Upper lobe of left lung (tissue), 6 donors: ENCODE measurements at regions not wholly inside any gene's neighbourhood (a gene's known extent, or its start where the extent isn't known, plus 50 kb on each side); places are given as distances from the start of the nearest gene placed in this dataset.

ENCODE experiments used
- ATAC-seq, 2 donors: fragments of 200-7000 bp; cut with Tn5 transposase; one replicate each; pipeline ENCODE4 v1.9.1; 2022; ENCODE audit warnings: mild to moderate bottlenecking in 2 of 2, moderate library complexity in 2 of 2; ENCODE audit not compliant: low FRiP score in 2 of 2
- DNase-seq, 2 donors: peaks; one replicate each; pipeline ENCODE4 v3.0.0-alpha.2; 2019 to 2020
- H3K27ac ChIP-seq, 4 donors: fragments of 200-600 bp; sonication (generic); one replicate each; pipeline ENCODE4 v1.5.1; 2016 to 2019
- H3K27me3 ChIP-seq, 4 donors: fragments of 200-600 bp; sonication (generic); one replicate each; pipeline ENCODE4 v1.5.1; 2017 to 2019
- H3K36me3 ChIP-seq, 4 donors: fragments of 200-600 bp; sonication (generic); one replicate each; pipeline ENCODE4 v1.5.1; 2016 to 2019
- H3K4me1 ChIP-seq, 4 donors: fragments of 200-600 bp; sonication (generic); one replicate each; pipeline ENCODE4 v1.5.1; 2018 to 2019
- H3K4me3 ChIP-seq, 4 donors: fragments of 200-600 bp; sonication (generic); one replicate each; pipeline ENCODE4 v1.5.1; 2017 to 2019; ENCODE audit warnings: mild to moderate bottlenecking in 2 of 4, moderate library complexity in 1 of 4
- H3K9me3 ChIP-seq, 4 donors: fragments of 200-600 bp; sonication (generic); one replicate each; pipeline ENCODE4 v1.5.1; 2018 to 2019
- CTCF ChIP-seq, 6 experiments: fragments of 450-650 bp in 4 of 6; fragments of 200-600 bp in 2 of 6; sonication (generic) in 2 of 6; IDR thresholded peaks; one replicate each; pipeline ENCODE4 v1.5.1; 2016 to 2019; ENCODE audit warnings: antibody characterized with exemption in 6 of 6
- EP300 ChIP-seq, 4 donors: sonication (generic); formaldehyde crosslinking; IDR thresholded peaks; one replicate each; pipeline ENCODE4 v1.5.1; 2017; ENCODE audit warnings: antibody characterized with exemption in 4 of 4, control low read depth in 2 of 4
- POLR2A ChIP-seq, 4 donors: fragments of 450-650 bp; IDR thresholded peaks; one replicate each; pipeline ENCODE4 v1.5.1; 2016 to 2017; ENCODE audit warnings: antibody characterized with exemption in 4 of 4, mild to moderate bottlenecking in 2 of 4
- POLR2AphosphoS5 ChIP-seq, 2 donors: sonication (generic); formaldehyde crosslinking; IDR thresholded peaks; one replicate each; pipeline ENCODE4 v1.5.1; 2017; ENCODE audit warnings: antibody characterized with exemption in 2 of 2
- whole genome bisulfite sequencing, 2 donors: methylation state at CpG; one replicate each; pipeline ENCODE4 v1.1.5; 2017 to 2018; 5-methylcytosine and 5-hydroxymethylcytosine counted together
- donor health status: DM: no; HTN: no; CAD: no; lungs with moderate emphysema.
- donor health status: DM: no; HTN: yes; CAD: no; lungs with severe emphysema.

DNA sequence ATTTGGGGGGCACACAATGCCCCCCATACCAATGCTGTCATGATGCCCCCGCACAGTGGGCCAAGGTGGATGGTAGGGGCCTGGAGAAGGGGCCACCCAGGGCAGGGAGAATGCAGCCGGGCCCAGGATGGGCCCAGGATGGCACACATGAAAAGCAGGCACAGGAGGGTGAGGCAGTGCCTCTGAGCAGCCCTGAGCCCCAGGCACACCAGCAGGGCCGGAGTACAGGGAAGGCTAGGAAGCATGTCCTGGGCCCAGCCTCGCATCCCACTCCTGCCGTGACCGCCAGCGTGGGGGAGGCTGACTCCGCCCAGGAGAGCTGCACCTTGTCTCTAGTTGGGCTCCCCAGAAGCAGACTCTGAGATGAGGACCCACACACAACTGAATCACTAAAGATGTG lies 59.3 kb upstream of the TMEM72 start:
- DNase-seq: peak in 1 of 2 donors; percentile 58
- H3K4me1 ChIP-seq: no peaks in the 10 kb centered on the region
- H3K27ac ChIP-seq: no peak overlapping the region
- H3K4me3 ChIP-seq: no peak overlapping the region
- TF ChIP-seq POLR2A (IDR thresholded peaks at IDR 0.05) (no peak), EP300 (IDR thresholded peaks at IDR 0.05) (no peak)
- H3K36me3 ChIP-seq: no peaks in the 10 kb centered on the region
- ATAC-seq: no peak
- H3K9me3 ChIP-seq: no peaks in the 10 kb centered on the region
- 75 to 94% methylated on average over 4 to 8 of the region's 8 CpGs for WGBS, 2 donors
- H3K27me3 ChIP-seq: no peaks in the 10 kb centered on the region

GRCh38 chr10:44853148-44853734 lies 57.9 kb upstream of the TMEM72 start:
- Histone ChIP-seq H3K27me3 (no peaks in the 10 kb centered on the region), H3K27ac (no peak overlapping the region), H3K36me3 (no peaks in the 10 kb centered on the region), H3K4me3 (no peak overlapping the region), H3K4me1 (no peaks in the 10 kb centered on the region), H3K9me3 (no peaks in the 10 kb centered on the region)
- no peak for ATAC-seq
- TF ChIP-seq CTCF (IDR thresholded peaks at IDR 0.05) (no peak), EP300 (IDR thresholded peaks at IDR 0.05) (no peak), POLR2AphosphoS5 (IDR thresholded peaks at IDR 0.05) (no peak), POLR2A (IDR thresholded peaks at IDR 0.05) (no peak)
- 29 to 65% methylated on average over 1 of the region's 1 CpG for WGBS, 2 donors
- no peak for DNase-seq

GRCh38 chr10:44853796-44854195 lies 57.3 kb upstream of the TMEM72 start:
- no peaks in the 10 kb centered on the region for H3K36me3 ChIP-seq
- 76 to 84% methylated on average over 3 to 6 of the region's 6 CpGs for WGBS, 2 donors
- no peaks in the 10 kb centered on the region for H3K9me3 ChIP-seq
- no peaks in the 10 kb centered on the region for H3K4me1 ChIP-seq
- no peak for ATAC-seq
- TF ChIP-seq POLR2AphosphoS5 (IDR thresholded peaks at IDR 0.05): no peak
- no peak for TF ChIP-seq POLR2A (IDR thresholded peaks at IDR 0.05)
- no peak for TF ChIP-seq CTCF (IDR thresholded peaks at IDR 0.05)
- no peak for TF ChIP-seq EP300 (IDR thresholded peaks at IDR 0.05)
- H3K4me3 ChIP-seq: no peak overlapping the region
- H3K27me3 ChIP-seq: no peaks in the 10 kb centered on the region
- no peak overlapping the region for H3K27ac ChIP-seq
- DNase-seq: no peak

DNA sequence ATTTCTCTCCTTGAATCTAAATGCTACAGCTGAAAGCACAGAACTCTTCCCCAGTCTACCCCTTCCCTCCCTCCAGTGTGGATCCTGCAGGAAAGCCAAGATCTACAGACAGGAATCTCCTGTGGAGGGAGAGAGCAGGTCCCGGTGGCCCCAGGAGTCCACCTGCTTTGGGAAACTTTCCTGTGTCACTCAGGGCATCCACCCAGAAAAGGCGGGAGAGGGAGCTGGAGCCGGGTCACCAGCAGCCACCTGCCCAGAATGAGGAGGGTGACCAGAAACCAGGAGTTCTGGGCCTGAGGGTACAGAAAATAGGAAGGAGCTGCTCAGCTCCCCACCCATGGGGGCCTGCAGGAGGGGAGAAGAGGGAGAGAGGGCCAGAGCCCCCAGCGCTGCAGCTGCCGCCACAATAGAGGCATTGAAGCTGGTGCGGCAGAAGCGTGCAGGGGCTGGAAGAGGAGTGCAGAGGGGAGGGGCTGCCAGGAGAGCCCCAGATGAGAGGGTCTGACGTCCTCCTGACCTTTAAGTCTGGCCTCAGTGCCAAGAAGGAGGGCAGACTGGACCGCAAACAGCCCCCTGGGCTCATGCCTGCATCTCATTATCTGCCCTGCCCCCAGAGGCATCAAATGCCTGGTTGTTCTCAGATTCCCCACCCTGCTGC lies 56.3 kb upstream of the TMEM72 start:
- DNase-seq (no peak), ATAC-seq (no peak)
- Histone ChIP-seq H3K36me3 (no peaks in the 10 kb centered on the region), H3K9me3 (no peaks in the 10 kb centered on the region), H3K27ac (no peak overlapping the region), H3K27me3 (no peaks in the 10 kb centered on the region), H3K4me1 (no peaks in the 10 kb centered on the region), H3K4me3 (no peak overlapping the region)
- 76 to 79% methylated on average over 9 of the region's 9 CpGs for WGBS, 2 donors
- no peak for TF ChIP-seq POLR2A (IDR thresholded peaks at IDR 0.05)
- no peak for TF ChIP-seq CTCF (IDR thresholded peaks at IDR 0.05)
- no peak for TF ChIP-seq EP300 (IDR thresholded peaks at IDR 0.05)
- no peak for TF ChIP-seq POLR2AphosphoS5 (IDR thresholded peaks at IDR 0.05)

DNA sequence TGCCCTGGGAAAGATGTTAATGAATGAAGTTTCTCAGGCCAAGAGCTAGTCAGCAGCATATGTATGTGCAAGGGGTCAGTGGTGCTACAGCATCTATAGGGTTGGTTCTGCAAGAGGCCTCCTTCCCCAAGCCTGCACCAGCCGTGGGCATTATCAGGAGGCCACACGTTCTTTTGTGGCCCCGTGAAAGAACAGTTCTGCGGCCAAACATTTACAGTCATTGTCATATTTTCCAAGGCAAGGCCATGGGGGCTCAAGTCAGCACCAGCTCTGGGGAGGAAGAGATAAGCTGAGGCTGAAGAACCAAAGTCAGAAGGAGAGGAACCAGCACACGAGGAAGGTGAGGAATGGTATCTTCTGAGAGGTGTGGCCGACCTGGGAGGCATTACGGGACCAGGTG lies 54.4 kb upstream of the TMEM72 start:
- ATAC-seq (no peak), DNase-seq (no peak)
- Histone ChIP-seq H3K36me3 (no peaks in the 10 kb centered on the region), H3K4me1 (peaks cover 0 to 7% (median 0%) of the 10 kb centered on the region in 4 donors), H3K27ac (no peak overlapping the region), H3K27me3 (no peaks in the 10 kb centered on the region), H3K9me3 (no peaks in the 10 kb centered on the region), H3K4me3 (no peak overlapping the region)
- no peak for TF ChIP-seq EP300 (IDR thresholded peaks at IDR 0.05)
- no peak for TF ChIP-seq POLR2AphosphoS5 (IDR thresholded peaks at IDR 0.05)
- TF ChIP-seq CTCF (IDR thresholded peaks at IDR 0.05): no peak
- no peak for TF ChIP-seq POLR2A (IDR thresholded peaks at IDR 0.05)
- 68 to 87% methylated on average over 7 of the region's 7 CpGs for WGBS, 2 donors
